Stimulated activated CD4-positive, alpha-beta T cell treated with anti-CD3 and anti-CD28 coated beads, Interleukin-2, amount 100 ng/mL, for 24 hours (primary cell): ENCODE measurements at regions not wholly inside any gene's neighbourhood (a gene's known extent, or its start where the extent isn't known, plus 50 kb on each side); places are given as distances from the start of the nearest gene placed in this dataset.
"Not testable (repeated sequence)": the region's sequence is repeated elsewhere in the genome, so short reads cannot be mapped to it uniquely, and the experiment has no call there.

ENCODE experiments used
- DNase-seq, 2 donors: peaks; one replicate each; pipeline ENCODE4 v3.0.0-alpha.2; 2020

GRCh38 chr18:39453356-39453755 is 1887.8 kb upstream of the CELF4 start:
- no peak for DNase-seq

- no peak for DNase-seq
Measured at GRCh38 chr18:39450958-39451357, 1885.4 kb upstream of the CELF4 start.

GRCh38 chr18:39449566-39449965 is 1884.0 kb upstream of the CELF4 start:
- DNase-seq = no peak

- no peak for DNase-seq
Measured at GRCh38 chr18:39448942-39449341, 1883.3 kb upstream of the CELF4 start.

- not testable (repeated sequence) for DNase-seq
Measured at GRCh38 chr18:39444957-39445356, 1879.4 kb upstream of the CELF4 start.

GRCh38 chr18:39441648-39442047 is 1876.0 kb upstream of the CELF4 start:
- DNase-seq = no peak

GRCh38 chr18:39435996-39436395 is 1870.4 kb upstream of the CELF4 start:
- no peak for DNase-seq

- DNase-seq = no peak
Measured at GRCh38 chr18:39435209-39435608, 1869.6 kb upstream of the CELF4 start.

- DNase-seq = no peak
Measured at GRCh38 chr18:39434223-39434920, 1868.8 kb upstream of the CELF4 start.

GRCh38 chr18:39425172-39425850 is 1859.7 kb upstream of the CELF4 start:
- DNase-seq = no peak

GRCh38 chr18:39424261-39424660 is 1858.7 kb upstream of the CELF4 start:
- no peak for DNase-seq

- no peak for DNase-seq
Measured at GRCh38 chr18:39421276-39421675, 1855.7 kb upstream of the CELF4 start.

- DNase-seq = no peak
Measured at GRCh38 chr18:39419315-39419714, 1853.7 kb upstream of the CELF4 start.

- no peak for DNase-seq
Measured at GRCh38 chr18:39415471-39415870, 1849.9 kb upstream of the CELF4 start.

- no peak for DNase-seq
Measured at GRCh38 chr18:39414009-39414700, 1848.6 kb upstream of the CELF4 start.

- DNase-seq = no peak
Measured at GRCh38 chr18:39406941-39407340, 1841.3 kb upstream of the CELF4 start.

GRCh38 chr18:39403121-39403520 is 1837.5 kb upstream of the CELF4 start:
- DNase-seq = no peak

GRCh38 chr18:39399662-39400061 is 1834.1 kb upstream of the CELF4 start:
- no peak for DNase-seq

- no peak for DNase-seq
Measured at GRCh38 chr18:39396168-39396567, 1830.6 kb upstream of the CELF4 start.

- no peak for DNase-seq
Measured at GRCh38 chr18:39389800-39390379, 1824.3 kb upstream of the CELF4 start.

GRCh38 chr18:39380866-39381265 is 1815.3 kb upstream of the CELF4 start:
- no peak for DNase-seq

GRCh38 chr18:39380186-39380725 is 1814.7 kb upstream of the CELF4 start:
- no peak for DNase-seq

GRCh38 chr18:39375066-39375465 is 1809.5 kb upstream of the CELF4 start:
- DNase-seq = no peak
